AG10803 (cell line): ENCODE measurements at regions not wholly inside any gene's neighbourhood (a gene's known extent, or its start where the extent isn't known, plus 50 kb on each side); places are given as distances from the start of the nearest gene placed in this dataset.

ENCODE experiments used
- DNase-seq: peaks from one replicate; pipeline ENCODE4 v3.0.0; 2010; ENCODE audit warnings: low read depth
- H3K4me3 ChIP-seq: 2 replicates; pipeline ENCODE4 v1.5.1; 2011; ENCODE audit warnings: mild to moderate bottlenecking, low read length, control low read depth
- TF ChIP-seq, protein P1 (sequence below): conservative IDR thresholded peaks from 2 replicates; pipeline ENCODE4 v1.5.1; 2011; ENCODE audit warnings: mild to moderate bottlenecking, low read length, control low read depth, inconsistent platforms

DNA sequence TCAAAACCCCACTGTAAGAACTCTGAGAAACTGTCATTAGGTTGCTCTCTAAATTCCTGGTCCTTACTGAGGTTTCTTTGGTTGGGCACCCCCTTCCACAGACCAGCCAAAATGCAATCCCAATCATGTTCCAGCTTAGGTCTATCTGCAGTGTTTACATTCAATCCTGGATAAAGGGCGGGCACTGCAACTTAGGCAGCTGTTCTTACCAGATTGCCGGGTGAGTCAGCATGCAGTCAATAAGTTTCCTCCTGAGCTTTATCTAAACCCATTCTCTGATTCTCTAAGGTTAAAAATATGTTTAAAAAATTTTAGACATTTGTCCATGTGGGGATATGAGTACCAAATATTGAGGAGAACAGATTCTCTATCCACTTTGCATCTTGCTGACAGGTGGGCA is 197.8 kb downstream of the HAO1 start:
- H3K4me3 ChIP-seq = no peak overlapping the region
- TF ChIP-seq, protein P1, sequence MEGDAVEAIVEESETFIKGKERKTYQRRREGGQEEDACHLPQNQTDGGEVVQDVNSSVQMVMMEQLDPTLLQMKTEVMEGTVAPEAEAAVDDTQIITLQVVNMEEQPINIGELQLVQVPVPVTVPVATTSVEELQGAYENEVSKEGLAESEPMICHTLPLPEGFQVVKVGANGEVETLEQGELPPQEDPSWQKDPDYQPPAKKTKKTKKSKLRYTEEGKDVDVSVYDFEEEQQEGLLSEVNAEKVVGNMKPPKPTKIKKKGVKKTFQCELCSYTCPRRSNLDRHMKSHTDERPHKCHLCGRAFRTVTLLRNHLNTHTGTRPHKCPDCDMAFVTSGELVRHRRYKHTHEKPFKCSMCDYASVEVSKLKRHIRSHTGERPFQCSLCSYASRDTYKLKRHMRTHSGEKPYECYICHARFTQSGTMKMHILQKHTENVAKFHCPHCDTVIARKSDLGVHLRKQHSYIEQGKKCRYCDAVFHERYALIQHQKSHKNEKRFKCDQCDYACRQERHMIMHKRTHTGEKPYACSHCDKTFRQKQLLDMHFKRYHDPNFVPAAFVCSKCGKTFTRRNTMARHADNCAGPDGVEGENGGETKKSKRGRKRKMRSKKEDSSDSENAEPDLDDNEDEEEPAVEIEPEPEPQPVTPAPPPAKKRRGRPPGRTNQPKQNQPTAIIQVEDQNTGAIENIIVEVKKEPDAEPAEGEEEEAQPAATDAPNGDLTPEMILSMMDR = no peak
- peak; percentile 23 for DNase-seq

DNA sequence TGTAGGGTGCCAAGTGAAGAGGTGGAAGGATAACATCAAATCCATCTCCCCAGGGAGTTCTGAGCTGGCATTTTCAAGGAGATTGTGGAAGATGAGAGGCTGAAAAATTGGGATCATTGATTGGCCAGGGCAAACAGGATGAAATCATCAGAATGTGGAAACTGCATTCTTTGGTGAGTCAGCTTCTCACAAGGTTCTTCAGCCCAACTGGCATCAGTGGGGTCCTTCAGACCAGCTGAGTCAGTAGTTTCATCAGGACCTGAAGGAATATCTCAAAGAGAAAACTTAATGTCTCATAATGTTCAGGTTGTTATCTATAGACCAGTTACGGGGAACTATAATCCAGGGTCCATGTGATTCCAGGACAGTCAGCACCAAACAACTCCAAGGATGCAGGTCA is 195.8 kb downstream of the HAO1 start:
- H3K4me3 ChIP-seq = no peak overlapping the region
- peak; percentile 77 for DNase-seq

DNA sequence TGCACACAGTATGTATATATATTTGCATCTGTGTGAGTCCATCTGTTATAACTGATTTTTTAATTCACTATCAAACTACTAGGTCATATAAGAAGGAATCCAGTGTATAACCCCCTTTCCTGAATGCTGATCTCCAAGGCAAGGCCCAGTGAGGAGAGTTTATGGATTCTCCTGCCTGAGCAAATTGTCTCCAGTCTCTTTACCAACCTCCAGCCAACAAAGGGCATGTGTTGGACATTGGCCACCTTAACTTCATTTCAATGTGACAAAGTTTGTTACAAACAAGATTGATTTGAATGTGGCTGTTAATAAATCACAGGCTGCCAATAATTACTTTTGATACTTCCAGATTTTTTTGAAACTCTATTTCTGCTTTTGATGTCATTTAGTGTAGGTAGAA is 191.6 kb downstream of the HAO1 start:
- TF ChIP-seq, protein P1 = no peak
- DNase-seq = no peak
- no peak overlapping the region for H3K4me3 ChIP-seq

More for the DNA sequence above, 195.8 kb downstream of the HAO1 start:
- TF ChIP-seq, protein P1 = no peak

DNA sequence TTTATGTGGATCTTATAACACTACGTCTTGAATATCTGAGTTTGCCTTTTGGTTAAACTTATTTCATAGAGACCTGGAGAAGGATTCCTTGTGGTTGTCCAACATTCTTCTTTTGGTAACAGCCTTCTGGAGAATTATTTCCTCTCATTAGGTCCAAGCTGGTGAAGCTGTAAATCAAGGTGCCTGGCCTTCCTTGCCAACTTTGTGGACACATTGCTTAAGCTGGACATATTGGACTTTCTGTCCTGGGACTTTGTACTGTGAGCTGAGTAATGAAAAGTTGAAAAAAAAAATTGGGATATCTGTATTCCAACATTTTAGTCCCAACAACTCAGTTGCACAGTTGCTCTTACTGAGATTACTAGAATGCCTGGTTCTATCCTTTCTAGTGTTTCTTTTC is 186.2 kb downstream of the HAO1 start:
- H3K4me3 ChIP-seq = no peak overlapping the region
- TF ChIP-seq, protein P1 = no peak
- peak; percentile 25 for DNase-seq

DNA sequence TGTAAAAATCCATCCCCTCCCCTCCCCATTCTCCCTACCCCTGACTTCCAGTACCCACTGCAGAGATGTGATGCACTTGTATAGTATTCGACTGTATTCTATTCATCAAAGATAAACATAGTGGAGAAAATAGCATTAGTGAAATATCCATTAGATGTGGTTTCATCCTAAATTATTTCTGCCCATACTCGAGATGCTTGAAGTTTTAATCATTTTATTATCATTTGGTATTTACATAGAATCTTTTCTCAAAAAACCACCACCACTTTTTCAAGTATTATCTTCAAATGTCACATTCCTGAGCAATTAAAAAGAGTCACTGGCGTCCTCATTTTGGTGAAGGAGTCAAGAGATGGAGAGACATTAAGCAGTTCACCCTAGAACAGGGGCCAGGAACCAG is 181.9 kb downstream of the HAO1 start:
- TF ChIP-seq, protein P1 = no peak
- H3K4me3 ChIP-seq = no peak overlapping the region
- peak; percentile 13 for DNase-seq

DNA sequence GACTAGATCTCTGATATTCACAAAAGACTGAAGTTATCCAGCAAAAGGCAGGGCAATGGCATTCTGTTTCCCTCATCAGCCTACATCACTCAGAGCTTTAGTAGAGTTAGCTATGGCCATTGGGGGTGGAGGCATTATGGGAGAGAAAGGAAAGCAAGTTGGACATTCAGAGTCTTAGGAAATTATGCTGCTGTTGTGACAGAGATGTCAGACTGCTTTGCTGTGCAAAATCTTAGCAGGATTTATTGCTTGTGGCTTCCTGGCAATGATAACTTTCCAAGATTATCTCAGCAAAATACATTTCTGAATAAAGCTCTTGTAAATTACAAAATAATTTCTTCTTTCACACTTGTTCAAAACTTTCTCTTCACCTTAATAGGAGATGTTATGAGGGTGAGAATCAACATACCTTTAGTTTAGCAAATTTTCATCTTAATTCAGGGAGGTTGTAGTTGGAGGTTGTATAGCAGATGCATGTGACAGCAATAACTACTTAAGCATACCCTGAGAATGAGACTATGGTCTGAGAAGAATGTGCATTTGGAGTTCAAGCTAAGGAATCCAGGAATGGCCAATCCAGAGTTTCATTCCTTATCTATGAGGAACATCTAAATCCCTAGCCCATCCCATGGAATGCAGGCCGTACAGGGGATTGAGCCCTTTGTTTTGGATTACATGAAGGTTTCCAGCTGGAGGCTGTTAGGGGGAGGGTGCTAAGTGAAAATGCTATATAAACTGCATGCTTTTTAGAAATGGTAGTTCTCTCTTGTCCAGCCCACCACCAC is 179.8 kb downstream of the HAO1 start:
- peak; percentile 41 for DNase-seq
- no peak overlapping the region for H3K4me3 ChIP-seq
- TF ChIP-seq, protein P1 = no peak

DNA sequence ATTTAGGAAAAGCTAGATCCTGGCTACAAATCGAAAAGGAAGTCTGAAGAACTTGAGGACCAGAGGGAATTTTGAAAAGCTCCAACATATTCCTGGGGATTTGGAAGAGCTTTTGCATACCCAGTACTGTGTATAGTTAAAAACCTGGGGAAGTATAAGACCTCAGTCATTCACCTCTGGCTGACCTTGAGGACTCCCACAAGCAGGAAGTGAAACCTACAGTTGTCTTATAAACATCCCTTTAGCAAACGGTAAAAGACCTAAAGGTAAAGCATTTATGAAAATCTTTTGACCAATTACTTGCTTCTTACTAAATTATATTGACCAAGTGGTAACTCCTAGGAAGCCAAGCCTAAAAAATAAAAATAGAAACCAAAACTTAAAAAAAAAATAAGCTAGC is 175.0 kb downstream of the HAO1 start:
- no peak overlapping the region for H3K4me3 ChIP-seq
- no peak for DNase-seq
- TF ChIP-seq, protein P1 = no peak
